Lung (tissue), 11 donors: ENCODE measurements at regions not wholly inside any gene's neighbourhood (a gene's known extent, or its start where the extent isn't known, plus 50 kb on each side); places are given as distances from the start of the nearest gene placed in this dataset.

Experiments
- ATAC-seq: fragments of 200-7000 bp; cut with Tn5 transposase; one replicate; pipeline ENCODE4 v1.9.1; 2020; ENCODE audit warnings: moderate number of reproducible peaks; ENCODE audit not compliant: insufficient read depth, low FRiP score
- DNase-seq, 3 donors: peaks; one replicate each; pipeline ENCODE4 v3.0.0-alpha.2; 2013 to 2017
- H3K27ac ChIP-seq, 2 donors: one replicate each; pipeline ENCODE4 v1.5.1; 2013; ENCODE audit warnings: mild to moderate bottlenecking in 2 of 2, moderate library complexity in 2 of 2, control low read depth in 1 of 2, inconsistent platforms in 1 of 2, low read depth in 1 of 2, low read length in 1 of 2
- H3K27me3 ChIP-seq, 3 donors: one replicate each; pipeline ENCODE4 v1.5.1; 2013; ENCODE audit warnings: low read length in 2 of 3; ENCODE audit not compliant: control insufficient read depth in 3 of 3, insufficient read depth in 3 of 3
- H3K36me3 ChIP-seq, 4 donors: one replicate each; pipeline ENCODE4 v1.5.1; 2013; ENCODE audit warnings: low read length in 4 of 4, mild to moderate bottlenecking in 1 of 4, moderate library complexity in 1 of 4; ENCODE audit not compliant: control insufficient read depth in 4 of 4, insufficient read depth in 4 of 4
- H3K4me1 ChIP-seq, 5 donors: one replicate each; pipeline ENCODE4 v1.5.1; 2013; ENCODE audit warnings: low read length in 5 of 5, mild to moderate bottlenecking in 2 of 5, moderate library complexity in 1 of 5; ENCODE audit not compliant: control insufficient read depth in 5 of 5, insufficient read depth in 5 of 5
- H3K4me3 ChIP-seq: one replicate; pipeline ENCODE4 v1.5.1; 2013; ENCODE audit warnings: mild to moderate bottlenecking, control low read depth, moderate library complexity
- H3K9ac ChIP-seq, 2 donors: one replicate each; pipeline ENCODE4 v1.5.1; 2013; ENCODE audit warnings: low read length in 2 of 2, control low read depth in 1 of 2; ENCODE audit not compliant: insufficient read depth in 1 of 2
- H3K9me3 ChIP-seq, 4 donors: one replicate each; pipeline ENCODE4 v1.5.1; 2013; ENCODE audit warnings: low read length in 3 of 4, mild to moderate bottlenecking in 1 of 4, moderate library complexity in 1 of 4; ENCODE audit not compliant: control insufficient read depth in 4 of 4, insufficient read depth in 3 of 4
- CTCF ChIP-seq: IDR thresholded peaks from 2 replicates; pipeline ENCODE4 v1.5.1; 2012; ENCODE audit warnings: mild to moderate bottlenecking; ENCODE audit errors: control extremely low read depth, extremely low read depth
- WGBS, 2 donors: extraction: QIAGEN DNeasy Blood & Tissue Kit; methylation state at CpG; one replicate each; pipeline ENCODE4 v1.1.7; 2013; 5-methylcytosine and 5-hydroxymethylcytosine counted together
- donor health status: control.
- donor health status: control.
- donor health status: Bipolar disorder and iron deficiency.
- donor health status: healthy.
- donor health status: DM: yes; HTN: yes; CAD: no.

- DNase-seq, result no peak
Observed at GRCh38 chr12:85457016-85457415, 177.0 kb downstream of the ALX1 start.

GRCh38 chr12:85461127-85461526 lies 181.1 kb downstream of the ALX1 start:
- H3K9ac ChIP-seq, result no peak overlapping the region
- ATAC-seq (no peak), DNase-seq (no peak)
- peaks cover 0 to 6% (median 0%) of the 10 kb centered on the region in 4 donors for H3K9me3 ChIP-seq
- no peaks in the 10 kb centered on the region for H3K27me3 ChIP-seq
- no peaks in the 10 kb centered on the region for H3K36me3 ChIP-seq
- 92 to 95% methylated on average over 4 of the region's 4 CpGs for WGBS, 2 donors
- H3K4me1 ChIP-seq, result no peaks in the 10 kb centered on the region
- TF ChIP-seq CTCF, result no peak
- H3K27ac ChIP-seq, result no peak overlapping the region
- no peak overlapping the region for H3K4me3 ChIP-seq

More at GRCh38 chr12:85457016-85457415, 177.0 kb downstream of the ALX1 start:
- no peaks in the 10 kb centered on the region for H3K4me1 ChIP-seq
- H3K9ac ChIP-seq, result no peak overlapping the region
- no peak for ATAC-seq
- peaks cover 0 to 2% (median 0%) of the 10 kb centered on the region in 3 donors for H3K27me3 ChIP-seq
- TF ChIP-seq CTCF, result no peak
- no peak overlapping the region for H3K27ac ChIP-seq
- H3K9me3 ChIP-seq, result peaks cover 0 to 6% (median 0%) of the 10 kb centered on the region in 4 donors
- 83 to 95% methylated on average over 1 of the region's 1 CpG for WGBS, 2 donors
- H3K36me3 ChIP-seq, result no peaks in the 10 kb centered on the region
- no peak overlapping the region for H3K4me3 ChIP-seq

GRCh38 chr12:85462888-85463287 lies 182.9 kb downstream of the ALX1 start:
- no peak overlapping the region for H3K9ac ChIP-seq
- no peaks in the 10 kb centered on the region for H3K36me3 ChIP-seq
- WGBS, 2 donors, result 66 to 67% methylated on average over 4 of the region's 4 CpGs
- no peak for DNase-seq
- no peak for ATAC-seq
- H3K4me3 ChIP-seq, result no peak overlapping the region
- no peak for TF ChIP-seq CTCF
- H3K9me3 ChIP-seq, result no peaks in the 10 kb centered on the region
- no peak overlapping the region for H3K27ac ChIP-seq
- H3K27me3 ChIP-seq, result no peaks in the 10 kb centered on the region
- no peaks in the 10 kb centered on the region for H3K4me1 ChIP-seq

- H3K4me3 ChIP-seq, result no peak overlapping the region
- no peak for TF ChIP-seq CTCF
- H3K9me3 ChIP-seq, result no peaks in the 10 kb centered on the region
- H3K9ac ChIP-seq, result no peak overlapping the region
- no peaks in the 10 kb centered on the region for H3K36me3 ChIP-seq
- no peak overlapping the region for H3K27ac ChIP-seq
- DNase-seq (no peak), ATAC-seq (no peak)
- no peaks in the 10 kb centered on the region for H3K27me3 ChIP-seq
- peaks cover 0 to 4% (median 0%) of the 10 kb centered on the region in 5 donors for H3K4me1 ChIP-seq
Observed at GRCh38 chr12:85466890-85467289, 186.9 kb downstream of the ALX1 start.
